DMS79 treated with DMSO at 0.1 percent for 48 hours (cell line): ENCODE measurements at regions not wholly inside any gene's neighbourhood (a gene's known extent, or its start where the extent isn't known, plus 50 kb on each side); places are given as distances from the start of the nearest gene placed in this dataset.
"Not testable (repeated sequence)": the region's sequence is repeated elsewhere in the genome, so short reads cannot be mapped to it uniquely, and the experiment has no call there.

ENCODE experiments used
- DNase-seq: peaks from one replicate; lab custom pipeline; 2025; lab: John Stamatoyannopoulos, UW

DNA sequence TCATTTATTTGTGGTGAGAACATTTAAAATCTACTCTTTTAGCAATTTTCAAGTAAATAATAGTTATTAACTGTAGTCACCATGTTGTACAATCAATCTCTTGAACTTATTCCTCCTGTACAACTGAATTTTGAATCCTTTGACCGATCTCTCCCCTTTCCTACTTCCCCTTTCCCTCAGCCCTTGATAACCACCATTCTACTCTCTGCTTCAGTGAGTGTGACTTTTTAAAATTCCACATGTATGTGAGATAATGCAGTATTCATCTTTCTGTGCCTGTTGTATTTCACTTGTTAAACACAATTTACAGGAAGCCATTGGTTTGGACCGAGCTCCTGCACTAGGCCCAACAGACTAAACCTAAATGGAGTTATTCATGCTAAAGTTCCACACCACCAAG is 458.9 kb upstream of the PDE3A start:
- DNase-seq, result no peak

GRCh38 chr12:19910681-19911080 is 457.7 kb upstream of the PDE3A start:
- no peak for DNase-seq

DNA sequence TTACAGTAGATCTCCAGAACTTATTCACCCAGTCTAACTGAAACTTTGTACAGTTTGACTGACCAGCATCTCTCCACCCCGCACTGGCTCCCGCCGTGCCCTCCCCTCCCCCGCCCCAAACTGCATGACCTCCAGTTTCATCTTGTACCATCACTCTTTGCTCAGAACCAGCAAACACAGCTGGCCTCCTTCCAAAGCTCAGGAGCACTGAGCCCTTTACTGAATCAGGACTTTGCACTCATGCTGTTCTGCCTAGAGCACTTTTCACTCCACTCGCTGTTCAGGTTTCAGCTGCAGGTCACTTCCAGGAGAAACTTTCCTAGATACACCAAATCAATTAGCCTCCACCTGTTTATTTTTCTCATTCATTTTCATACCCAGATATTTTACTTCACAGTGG is 455.3 kb upstream of the PDE3A start:
- DNase-seq, result no peak

DNA sequence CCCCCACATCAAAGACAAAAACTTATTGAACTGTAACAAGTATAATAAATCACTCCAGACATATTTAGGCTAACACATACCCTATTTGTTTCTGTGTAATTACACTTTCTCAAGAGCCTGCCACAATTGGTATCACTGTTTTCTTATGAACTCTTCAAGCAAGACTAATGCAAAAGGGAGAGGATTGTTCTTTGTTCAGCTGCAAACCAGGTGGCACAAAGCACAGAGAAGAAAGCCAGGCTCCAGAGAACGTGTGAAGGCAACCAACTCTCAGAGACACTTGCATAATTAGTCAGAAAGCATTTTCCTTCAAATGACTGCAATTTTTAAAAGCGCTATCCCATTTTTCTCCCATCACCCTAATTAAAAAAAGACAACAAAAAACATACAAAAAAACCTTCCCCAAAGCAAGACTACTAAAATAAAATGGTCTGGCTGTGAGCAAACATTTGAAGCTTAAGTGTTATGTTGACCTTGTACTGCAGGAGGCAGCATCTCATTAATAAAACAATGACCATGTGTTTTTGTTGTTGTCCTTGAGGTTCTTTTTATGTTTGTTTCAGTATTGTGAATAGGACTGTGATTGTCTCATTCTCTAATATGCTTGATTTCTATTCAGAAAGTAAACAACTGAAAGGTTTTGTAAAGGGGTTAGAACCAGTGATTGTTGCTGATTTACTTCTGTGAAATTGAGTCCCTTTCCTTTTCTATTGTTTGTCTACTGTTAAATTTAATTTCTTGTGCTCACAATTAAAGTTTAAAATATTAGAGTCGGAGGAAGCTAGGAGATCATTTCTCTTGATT is 452.7 kb upstream of the PDE3A start:
- DNase-seq, result no peak

DNA sequence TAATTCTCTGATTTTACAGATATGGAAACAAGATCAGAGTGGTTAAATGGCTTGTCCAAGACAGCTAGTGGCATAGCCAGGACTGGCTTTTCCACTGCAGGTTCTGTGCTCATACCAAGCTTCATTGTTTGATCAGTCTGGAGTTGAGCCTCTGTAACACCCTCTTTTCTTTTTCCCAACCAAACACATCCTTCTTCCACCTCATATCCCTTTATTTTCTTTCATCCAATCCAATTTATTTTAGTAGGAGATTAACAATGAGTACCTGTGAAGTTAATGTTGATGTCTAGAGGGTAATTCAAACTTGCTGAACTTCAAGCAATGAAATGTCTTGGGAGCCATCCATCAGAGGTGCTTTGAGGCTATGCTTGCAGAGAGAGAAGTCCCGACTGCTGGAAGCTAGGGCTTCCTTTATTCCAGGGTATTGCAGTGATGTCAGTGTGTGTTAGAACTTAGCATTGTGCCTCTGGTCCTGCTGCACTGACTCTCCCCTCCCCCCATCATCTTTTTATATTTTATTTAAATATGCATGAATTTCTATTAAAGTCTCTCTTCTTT is 452.1 kb upstream of the PDE3A start:
- no peak for DNase-seq

GRCh38 chr12:19916974-19917373 is 451.4 kb upstream of the PDE3A start:
- DNase-seq, result no peak

- not testable (repeated sequence) for DNase-seq
Measured at GRCh38 chr12:19921716-19922115, 446.6 kb upstream of the PDE3A start.

GRCh38 chr12:19922717-19923116 is 445.6 kb upstream of the PDE3A start:
- DNase-seq, result no peak

DNA sequence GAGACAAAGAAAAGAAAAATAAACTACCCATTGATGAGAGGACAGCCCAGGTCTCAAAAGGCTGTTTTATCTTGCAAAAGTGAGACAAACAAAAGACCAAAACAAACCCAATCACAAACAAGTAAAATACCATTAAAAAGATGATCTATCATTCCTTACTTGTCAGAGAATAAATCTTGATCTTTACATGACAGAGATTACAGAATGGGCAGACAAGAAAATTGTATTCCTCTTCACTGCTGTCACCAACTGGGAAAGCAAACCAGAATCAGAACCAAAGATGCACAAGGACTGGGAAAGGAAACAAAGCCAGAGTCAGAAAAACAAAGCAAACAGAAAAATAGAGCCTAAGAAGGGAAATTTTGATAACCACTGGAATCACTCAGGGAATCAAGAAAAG is 444.0 kb upstream of the PDE3A start:
- DNase-seq, result no peak

DNA sequence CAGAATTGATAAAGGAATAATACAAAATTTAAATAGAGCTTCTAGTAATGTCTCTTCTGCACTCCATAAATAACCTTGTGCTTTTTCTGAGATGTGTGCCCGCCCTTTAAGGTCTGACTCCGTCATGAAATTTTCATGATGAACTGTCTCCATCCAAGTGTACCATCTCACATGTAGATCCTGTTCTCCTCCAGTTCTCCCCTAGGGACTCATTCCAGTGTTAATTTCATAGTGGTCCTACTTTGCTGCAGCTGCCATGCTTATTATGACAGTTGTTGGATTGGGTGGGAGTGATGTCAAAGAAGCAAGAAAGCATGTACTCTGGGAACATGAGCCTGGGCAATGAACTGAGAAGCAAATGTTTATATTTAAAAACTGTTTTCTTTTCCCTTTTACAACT is 442.5 kb upstream of the PDE3A start:
- DNase-seq, result no peak

- no peak for DNase-seq
Measured at GRCh38 chr12:19926266-19926665, 442.1 kb upstream of the PDE3A start.

GRCh38 chr12:19927661-19928060 is 440.7 kb upstream of the PDE3A start:
- no peak for DNase-seq

- DNase-seq, result no peak
Measured at GRCh38 chr12:19932413-19932812, 435.9 kb upstream of the PDE3A start.

GRCh38 chr12:19933924-19934323 is 434.4 kb upstream of the PDE3A start:
- DNase-seq, result no peak

DNA sequence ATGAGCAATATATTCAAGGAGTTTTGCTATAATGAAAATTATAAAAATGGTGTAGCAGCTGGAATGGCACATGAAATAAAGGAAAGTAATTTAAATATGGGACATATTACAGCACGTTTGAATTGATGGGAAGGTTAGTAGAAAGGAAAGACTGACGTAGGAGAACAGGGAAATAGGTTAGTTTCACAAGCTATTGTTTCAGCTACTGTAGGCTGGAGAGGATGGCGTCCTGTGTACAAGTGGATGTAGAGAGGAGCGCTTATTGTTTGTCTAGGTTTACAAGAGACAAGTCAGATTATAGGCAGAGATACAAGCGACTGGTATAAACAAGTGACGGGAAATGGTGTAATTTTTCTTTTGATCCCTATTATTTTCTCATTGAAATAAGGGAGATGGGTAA is 431.2 kb upstream of the PDE3A start:
- no peak for DNase-seq

- no peak for DNase-seq
Measured at GRCh38 chr12:19938031-19938430, 430.3 kb upstream of the PDE3A start.

GRCh38 chr12:19938491-19938890 is 429.8 kb upstream of the PDE3A start:
- DNase-seq, result no peak

- no peak for DNase-seq
Measured at GRCh38 chr12:19940267-19940666, 428.1 kb upstream of the PDE3A start.

DNA sequence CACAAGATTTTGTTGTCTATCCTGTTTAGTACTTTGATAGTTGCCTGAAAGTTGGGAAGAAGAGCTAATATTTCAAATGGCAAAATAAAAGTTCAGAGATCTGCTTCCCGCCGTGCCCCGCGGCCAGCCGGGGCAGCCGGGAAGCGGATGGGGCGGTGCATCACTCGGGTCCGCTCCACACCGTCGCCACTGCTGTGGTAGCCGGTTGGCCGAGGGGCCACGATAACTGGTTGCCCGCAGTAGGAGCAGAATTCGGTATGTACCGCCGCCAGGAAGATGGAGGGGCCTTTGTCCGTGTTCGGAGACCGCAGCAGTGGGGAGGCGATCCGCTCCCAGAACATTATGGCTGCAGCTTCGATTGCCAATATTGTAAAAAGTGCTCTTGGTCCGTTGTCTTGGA is 427.2 kb upstream of the PDE3A start:
- no peak for DNase-seq

- no peak for DNase-seq
Measured at GRCh38 chr12:19945559-19946435, 422.5 kb upstream of the PDE3A start.

DNA sequence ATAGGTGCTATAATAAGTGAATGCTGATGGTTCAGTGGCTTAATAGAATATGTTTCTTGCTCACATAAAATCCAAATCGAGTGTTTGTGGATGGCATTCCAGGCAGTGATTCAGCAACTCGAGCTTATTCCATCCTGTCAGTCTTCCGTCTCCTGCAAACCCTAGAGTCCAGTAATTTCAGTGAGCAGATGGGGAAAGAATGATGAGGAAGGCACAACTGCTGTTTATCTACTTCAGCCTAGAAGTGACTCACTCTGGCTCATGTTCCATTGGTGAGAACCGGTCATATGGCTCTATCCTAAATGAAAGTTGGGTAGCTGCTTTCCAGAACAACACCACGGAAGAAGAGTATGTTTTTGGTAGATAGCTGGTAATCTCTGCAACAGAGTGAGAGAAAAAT is 421.8 kb upstream of the PDE3A start:
- DNase-seq, result no peak

GRCh38 chr12:19947344-19947743 is 421.0 kb upstream of the PDE3A start:
- DNase-seq, result no peak

DNA sequence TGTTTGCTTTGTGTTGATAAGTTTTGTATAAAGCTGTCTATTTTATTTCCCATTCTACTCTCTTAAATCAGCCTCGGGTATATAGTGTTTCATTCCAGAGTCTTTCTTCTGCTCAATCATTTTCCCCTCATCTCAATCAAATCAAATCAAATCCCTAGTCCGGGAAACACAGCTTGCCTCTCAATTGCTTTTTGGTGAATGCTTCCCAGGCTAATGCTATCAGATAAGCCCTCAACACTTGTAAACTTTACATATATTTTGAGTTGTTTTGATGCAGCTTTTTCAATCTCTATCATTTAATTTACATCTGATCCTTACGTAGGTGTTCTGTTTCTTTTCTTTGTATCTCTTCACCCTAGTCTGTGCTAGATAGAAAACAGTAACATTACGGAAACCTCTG is 416.7 kb upstream of the PDE3A start:
- DNase-seq, result no peak
